ENCODE measurements at regions not wholly inside any gene's neighbourhood (a gene's known extent, or its start where the extent isn't known, plus 50 kb on each side); places are given as distances from the start of the nearest gene placed in this dataset.
A peak's percentile ranks its signal among the peaks of the same experiment; 100 is the strongest.

DNA sequence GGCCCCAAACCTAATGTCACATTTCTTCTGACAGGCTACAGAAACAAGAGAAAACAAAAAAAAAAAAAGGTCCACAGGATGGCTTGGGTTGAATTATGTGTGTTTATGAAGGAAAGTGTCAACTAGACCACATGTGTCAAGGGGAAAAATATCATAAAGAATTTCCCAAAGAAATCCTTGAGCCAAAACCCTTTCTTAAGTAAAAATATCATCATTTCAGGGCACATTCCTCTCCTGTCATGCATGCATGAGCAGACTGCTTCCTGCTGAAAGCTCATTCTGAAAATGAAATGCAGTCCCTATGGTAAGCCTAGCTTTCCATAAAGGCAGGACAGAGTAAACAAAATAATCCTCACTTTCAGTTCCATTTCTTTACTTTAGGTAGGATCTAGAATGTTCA is 85.7 kb upstream of the RBBP8 start:
- peaks cover 2% of the 10 kb centered on the region for H3K4me1 Mint-ChIP-seq (ENCODE audit: low read depth)
- H3K27me3 Mint-ChIP-seq (ENCODE audit: low read depth), result peaks cover 28% of the 10 kb centered on the region
- no peak overlapping the region for H3K4me3 Mint-ChIP-seq
- H3K9me3 Mint-ChIP-seq, result no peaks in the 10 kb centered on the region
- H3K36me3 Mint-ChIP-seq (ENCODE audit: low read depth), result no peaks in the 10 kb centered on the region
- H3K27ac Mint-ChIP-seq, result no peak overlapping the region
- no peak for DNase-seq (ENCODE audit: low spot score)

- H3K4me3 Mint-ChIP-seq, result no peak overlapping the region
- H3K9me3 Mint-ChIP-seq, result no peaks in the 10 kb centered on the region
- peaks cover 34% of the 10 kb centered on the region for H3K27me3 Mint-ChIP-seq (ENCODE audit: low read depth)
- H3K27ac Mint-ChIP-seq, result no peak overlapping the region
- no peak for DNase-seq (ENCODE audit: low spot score)
- no peaks in the 10 kb centered on the region for H3K36me3 Mint-ChIP-seq (ENCODE audit: low read depth)
- peaks cover 2% of the 10 kb centered on the region for H3K4me1 Mint-ChIP-seq (ENCODE audit: low read depth)
Measured at GRCh38 chr18:22847867-22848451, 85.2 kb upstream of the RBBP8 start.

DNA sequence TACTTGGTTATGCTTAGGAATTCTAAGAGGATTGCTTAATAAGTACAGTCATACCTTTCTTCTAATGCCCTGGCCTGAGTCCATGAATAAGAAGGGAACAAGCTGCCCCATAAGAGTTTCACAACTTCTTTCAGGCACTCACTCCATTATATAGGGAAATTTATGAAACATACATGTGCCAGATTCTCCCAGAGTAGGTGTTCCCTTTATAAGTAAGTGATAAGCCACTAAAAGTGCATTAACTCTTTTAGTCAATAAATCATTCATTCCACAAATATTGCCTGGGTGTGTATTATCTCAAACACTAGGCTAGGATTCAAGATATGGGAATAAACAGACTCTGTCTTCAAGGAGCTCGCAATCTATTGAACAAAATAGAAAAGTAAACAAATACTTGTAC is 84.5 kb upstream of the RBBP8 start:
- Mint-ChIP-seq H3K9me3 (no peaks in the 10 kb centered on the region), H3K36me3 (ENCODE audit: low read depth) (no peaks in the 10 kb centered on the region), H3K27me3 (ENCODE audit: low read depth) (peaks cover 36% of the 10 kb centered on the region), H3K4me3 (no peak overlapping the region), H3K4me1 (ENCODE audit: low read depth) (peaks cover 2% of the 10 kb centered on the region), H3K27ac (no peak overlapping the region)
- no peak for DNase-seq (ENCODE audit: low spot score)

DNA sequence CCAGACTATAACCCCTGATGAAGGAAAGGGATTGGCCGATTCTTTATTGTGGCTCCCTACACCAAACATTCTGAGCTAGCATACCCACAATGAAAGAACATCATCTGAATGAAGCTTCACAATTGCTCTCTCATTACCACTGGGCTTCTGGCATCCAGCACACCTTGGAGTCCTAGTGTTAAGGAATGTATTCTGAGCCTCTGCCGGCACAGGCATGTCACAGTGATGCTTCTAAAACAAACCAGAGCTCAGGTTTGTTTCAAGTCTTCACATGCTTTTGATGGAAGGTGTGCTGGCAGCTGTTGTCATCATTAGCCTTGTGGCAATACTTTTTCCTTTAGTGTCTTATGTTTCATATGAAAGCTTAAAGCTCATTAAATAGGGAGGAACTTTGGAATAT is 76.3 kb upstream of the RBBP8 start:
- no peaks in the 10 kb centered on the region for H3K36me3 Mint-ChIP-seq (ENCODE audit: low read depth)
- DNase-seq (ENCODE audit: low spot score), result no peak
- no peak overlapping the region for H3K27ac Mint-ChIP-seq
- H3K9me3 Mint-ChIP-seq, result no peaks in the 10 kb centered on the region
- H3K27me3 Mint-ChIP-seq (ENCODE audit: low read depth), result peaks cover 45% of the 10 kb centered on the region
- H3K4me1 Mint-ChIP-seq (ENCODE audit: low read depth), result no peaks in the 10 kb centered on the region
- H3K4me3 Mint-ChIP-seq, result no peak overlapping the region

GRCh38 chr18:22858121-22858520 is 75.0 kb upstream of the RBBP8 start:
- peaks cover 37% of the 10 kb centered on the region for H3K27me3 Mint-ChIP-seq (ENCODE audit: low read depth)
- no peaks in the 10 kb centered on the region for H3K36me3 Mint-ChIP-seq (ENCODE audit: low read depth)
- H3K9me3 Mint-ChIP-seq, result no peaks in the 10 kb centered on the region
- no peak for DNase-seq (ENCODE audit: low spot score)
- no peaks in the 10 kb centered on the region for H3K4me1 Mint-ChIP-seq (ENCODE audit: low read depth)
- no peak overlapping the region for H3K4me3 Mint-ChIP-seq
- no peak overlapping the region for H3K27ac Mint-ChIP-seq

DNA sequence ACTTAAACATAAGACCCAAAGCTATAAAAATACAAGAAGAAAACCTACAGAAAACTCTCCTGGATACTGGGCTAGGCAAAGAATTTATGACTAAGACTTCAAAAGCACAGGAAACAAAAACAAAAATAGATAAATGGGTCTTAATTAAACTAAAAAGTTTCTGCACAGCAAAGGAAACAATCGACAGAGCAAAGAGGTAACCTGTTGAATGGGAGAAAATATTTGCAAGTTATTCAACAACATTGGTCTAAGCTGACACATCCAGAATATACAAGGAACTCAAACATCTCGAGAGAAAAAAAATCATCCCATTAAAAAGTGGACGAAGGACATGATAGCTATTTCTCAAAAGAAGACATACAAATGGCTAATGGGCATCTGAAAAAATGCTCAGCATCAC is 72.3 kb upstream of the RBBP8 start:
- Mint-ChIP-seq H3K27me3 (ENCODE audit: low read depth) (peaks cover 45% of the 10 kb centered on the region), H3K36me3 (ENCODE audit: low read depth) (no peaks in the 10 kb centered on the region), H3K9me3 (no peaks in the 10 kb centered on the region), H3K4me3 (no peak overlapping the region), H3K4me1 (ENCODE audit: low read depth) (no peaks in the 10 kb centered on the region), H3K27ac (no peak overlapping the region)
- DNase-seq (ENCODE audit: low spot score), result no peak

DNA sequence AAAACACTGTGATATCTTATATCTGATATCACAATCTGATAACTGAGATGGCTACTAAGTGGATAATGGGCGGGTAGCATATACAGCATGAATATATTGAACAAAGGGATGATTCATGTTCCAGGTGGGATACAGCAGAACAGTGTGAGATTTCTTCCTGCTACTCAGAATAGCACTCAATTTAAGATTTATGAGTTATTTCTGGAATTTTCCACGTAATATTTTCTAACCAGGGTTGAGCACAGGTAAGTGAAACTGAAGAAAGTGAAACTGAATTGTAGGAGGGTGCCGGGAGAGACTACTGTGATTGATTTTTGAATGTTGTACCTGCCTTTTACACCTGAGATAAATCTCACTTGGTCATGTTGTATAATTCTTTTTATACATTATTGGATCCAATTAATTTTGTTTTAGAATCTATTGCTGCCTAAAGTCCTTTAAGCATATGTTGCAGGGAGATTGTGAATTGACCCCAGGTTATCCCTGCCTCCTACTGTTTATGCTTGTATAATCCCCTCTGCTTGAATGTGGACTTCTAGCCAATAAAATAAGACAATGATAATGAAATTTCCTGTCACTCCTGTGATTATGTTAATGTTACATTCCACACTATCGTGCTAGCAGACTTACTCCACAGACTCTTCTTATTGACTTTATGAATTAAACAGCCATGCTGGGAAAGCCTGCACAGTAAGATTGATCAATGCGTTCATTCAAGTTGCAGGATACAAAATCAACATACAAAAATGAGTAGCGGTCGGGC is 67.6 kb upstream of the RBBP8 start:
- Mint-ChIP-seq H3K27me3 (ENCODE audit: low read depth) (peaks cover 47% of the 10 kb centered on the region), H3K27ac (no peak overlapping the region), H3K9me3 (no peaks in the 10 kb centered on the region), H3K36me3 (ENCODE audit: low read depth) (no peaks in the 10 kb centered on the region), H3K4me3 (no peak overlapping the region), H3K4me1 (ENCODE audit: low read depth) (no peaks in the 10 kb centered on the region)
- DNase-seq (ENCODE audit: low spot score), result no peak

DNA sequence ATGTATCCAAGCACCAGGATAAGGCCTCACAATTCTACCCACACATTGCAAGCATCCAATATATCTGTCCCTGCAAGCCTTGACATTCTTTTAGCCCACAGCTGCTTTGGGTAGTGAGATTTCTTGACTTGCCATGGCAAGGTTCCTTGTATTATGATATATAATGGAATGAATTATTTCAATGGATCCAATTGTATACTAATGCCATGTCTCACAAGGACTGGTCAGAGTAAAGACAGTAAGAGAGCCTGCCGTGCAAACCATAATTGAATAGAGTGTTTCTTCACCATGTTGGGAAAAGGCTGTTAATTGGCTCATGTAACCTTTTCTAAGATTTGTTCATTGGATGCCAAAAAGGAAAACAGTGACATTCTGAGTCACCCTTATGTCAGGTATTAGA is 64.3 kb upstream of the RBBP8 start:
- H3K27ac Mint-ChIP-seq, result no peak overlapping the region
- H3K27me3 Mint-ChIP-seq (ENCODE audit: low read depth), result peaks cover 34% of the 10 kb centered on the region

GRCh38 chr18:22871809-22872525 is 61.2 kb upstream of the RBBP8 start:
- Mint-ChIP-seq H3K36me3 (ENCODE audit: low read depth) (no peaks in the 10 kb centered on the region), H3K4me1 (ENCODE audit: low read depth) (peaks cover 9% of the 10 kb centered on the region), H3K27me3 (ENCODE audit: low read depth) (peaks cover 14% of the 10 kb centered on the region), H3K27ac (no peak overlapping the region), H3K9me3 (no peaks in the 10 kb centered on the region), H3K4me3 (no peak overlapping the region)
- no peak for DNase-seq (ENCODE audit: low spot score)

More for the DNA sequence above, 64.3 kb upstream of the RBBP8 start:
- Mint-ChIP-seq H3K4me1 (ENCODE audit: low read depth) (peaks cover 9% of the 10 kb centered on the region), H3K9me3 (no peaks in the 10 kb centered on the region), H3K36me3 (ENCODE audit: low read depth) (no peaks in the 10 kb centered on the region), H3K4me3 (no peak overlapping the region)
- no peak for DNase-seq (ENCODE audit: low spot score)

- Mint-ChIP-seq H3K9me3 (no peaks in the 10 kb centered on the region), H3K27me3 (ENCODE audit: low read depth) (peaks cover 7% of the 10 kb centered on the region), H3K36me3 (ENCODE audit: low read depth) (no peaks in the 10 kb centered on the region), H3K4me3 (peak overlapping the region; percentile 66), H3K4me1 (ENCODE audit: low read depth) (peaks cover 9% of the 10 kb centered on the region), H3K27ac (peak overlapping the region; percentile 39)
- no peak for DNase-seq (ENCODE audit: low spot score)
Measured at GRCh38 chr18:22872900-22873537, 60.1 kb upstream of the RBBP8 start.

DNA sequence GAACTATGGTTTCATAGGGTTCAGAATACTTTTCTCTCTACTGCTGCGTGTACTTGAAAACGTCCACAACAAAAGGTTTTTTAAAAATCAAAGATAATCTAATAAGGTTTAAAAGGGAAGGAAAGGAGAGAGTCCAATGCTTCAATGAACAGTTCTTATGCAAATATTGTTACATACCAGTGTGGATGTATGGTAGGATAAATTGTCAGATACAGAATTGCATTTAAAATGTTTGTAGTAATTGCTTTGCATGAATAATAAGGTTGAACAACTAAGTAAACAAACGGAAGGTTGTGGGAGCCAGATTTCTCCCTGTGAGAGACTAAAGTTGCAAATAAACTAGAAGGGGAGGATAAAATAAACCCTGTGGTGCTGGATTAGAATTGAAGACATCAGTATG is 53.8 kb upstream of the RBBP8 start:
- DNase-seq (ENCODE audit: low spot score), result no peak
- H3K36me3 Mint-ChIP-seq (ENCODE audit: low read depth), result no peaks in the 10 kb centered on the region
- peaks cover 26% of the 10 kb centered on the region for H3K27me3 Mint-ChIP-seq (ENCODE audit: low read depth)
- no peak overlapping the region for H3K27ac Mint-ChIP-seq
- H3K4me1 Mint-ChIP-seq (ENCODE audit: low read depth), result no peaks in the 10 kb centered on the region
- H3K9me3 Mint-ChIP-seq, result no peaks in the 10 kb centered on the region
- H3K4me3 Mint-ChIP-seq, result no peak overlapping the region

DNA sequence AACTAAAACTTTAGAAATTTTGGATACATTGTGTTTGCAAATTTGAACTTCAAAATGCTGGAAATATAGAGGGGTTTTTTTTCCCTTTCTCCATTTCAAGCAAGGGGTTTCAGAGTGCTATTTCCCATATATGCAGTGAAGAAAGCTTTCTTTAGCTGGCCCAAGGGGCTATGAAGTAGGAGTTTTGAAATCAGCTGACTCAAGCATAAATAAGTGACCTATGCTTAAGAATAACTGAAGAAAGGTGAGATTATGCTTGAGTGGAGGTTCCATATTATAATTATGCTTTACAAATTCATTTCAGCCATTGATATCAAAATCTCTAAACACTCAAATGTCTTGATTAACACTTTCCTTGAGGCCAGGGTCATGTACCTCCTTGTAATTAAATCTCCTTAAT is 51.0 kb upstream of the RBBP8 start:
- H3K4me1 Mint-ChIP-seq (ENCODE audit: low read depth), result no peaks in the 10 kb centered on the region
- H3K27ac Mint-ChIP-seq, result no peak overlapping the region
- no peak for DNase-seq (ENCODE audit: low spot score)
- H3K9me3 Mint-ChIP-seq, result peaks cover 3% of the 10 kb centered on the region
- no peak overlapping the region for H3K4me3 Mint-ChIP-seq
- peaks cover 30% of the 10 kb centered on the region for H3K27me3 Mint-ChIP-seq (ENCODE audit: low read depth)
- no peaks in the 10 kb centered on the region for H3K36me3 Mint-ChIP-seq (ENCODE audit: low read depth)

GRCh38 chr18:22883179-22883578 is 49.9 kb upstream of the RBBP8 start:
- Mint-ChIP-seq H3K4me1 (ENCODE audit: low read depth) (no peaks in the 10 kb centered on the region), H3K36me3 (ENCODE audit: low read depth) (no peaks in the 10 kb centered on the region), H3K4me3 (no peak overlapping the region), H3K27me3 (ENCODE audit: low read depth) (peaks cover 30% of the 10 kb centered on the region), H3K27ac (no peak overlapping the region), H3K9me3 (peaks cover 3% of the 10 kb centered on the region)
- no peak for DNase-seq (ENCODE audit: low spot score)
